ENCODE measurements at regions not wholly inside any gene's neighbourhood (a gene's known extent, or its start where the extent isn't known, plus 50 kb on each side); places are given as distances from the start of the nearest gene placed in this dataset.

DNA sequence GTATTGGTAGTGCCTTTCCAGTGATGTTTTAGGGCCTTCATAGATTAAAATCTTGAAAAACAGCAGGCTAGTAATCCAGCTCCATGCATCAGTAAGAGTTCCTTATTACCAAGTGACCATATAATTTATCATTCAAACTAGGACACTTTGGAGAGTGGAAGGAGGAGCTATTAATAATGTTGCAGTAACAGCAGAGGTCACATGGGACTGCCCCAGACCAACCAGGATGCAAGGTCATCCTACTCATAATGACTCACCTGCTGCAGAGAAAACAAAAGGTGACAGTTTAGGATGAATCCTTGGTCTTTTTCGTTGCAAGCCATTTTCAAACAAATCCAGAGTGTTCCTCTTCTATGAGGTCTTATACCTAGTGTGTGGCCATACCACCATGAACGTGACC lies 187.4 kb downstream of the NUF2 start:
- no peak for DNase-seq
- CTCF ChIA-PET = no interaction called here
- Mint-ChIP-seq H3K36me3 (ENCODE audit: insufficient read depth, unreplicated experiment) (no peaks in the 10 kb centered on the region), H3K4me3 (ENCODE audit: unreplicated experiment) (no peak overlapping the region), H3K4me1 (ENCODE audit: low read depth, unreplicated experiment) (no peaks in the 10 kb centered on the region), H3K27me3 (ENCODE audit: insufficient read depth, unreplicated experiment) (peaks cover 3% of the 10 kb centered on the region), H3K27ac (ENCODE audit: unreplicated experiment) (no peak overlapping the region), H3K9me3 (ENCODE audit: unreplicated experiment) (peaks cover 6% of the 10 kb centered on the region)
- POLR2A ChIA-PET = no interaction called here
- intact Hi-C loops (cut with micrococcal nuclease; ENCODE audit: unreplicated experiment) = no loop called here
- H3K4me3 ChIP-seq (ENCODE audit: low read depth, low read length) = no peak overlapping the region
- no TSS peak for BruUV-seq (replicated peaks)
- peaks cover 2% of the 10 kb centered on the region; the same call in 1 of the 2 replicates for H3K9me3 ChIP-seq
- H3K36me3 ChIP-seq (ENCODE audit: control insufficient read depth, insufficient read depth, low read length) = no peaks in the 10 kb centered on the region
- no peaks in the 10 kb centered on the region for H3K27me3 ChIP-seq (replicated peaks; ENCODE audit: control insufficient read depth, insufficient read depth, low read length)
- no peaks in the 10 kb centered on the region for H3K4me1 ChIP-seq
- TF ChIP-seq, protein P1, sequence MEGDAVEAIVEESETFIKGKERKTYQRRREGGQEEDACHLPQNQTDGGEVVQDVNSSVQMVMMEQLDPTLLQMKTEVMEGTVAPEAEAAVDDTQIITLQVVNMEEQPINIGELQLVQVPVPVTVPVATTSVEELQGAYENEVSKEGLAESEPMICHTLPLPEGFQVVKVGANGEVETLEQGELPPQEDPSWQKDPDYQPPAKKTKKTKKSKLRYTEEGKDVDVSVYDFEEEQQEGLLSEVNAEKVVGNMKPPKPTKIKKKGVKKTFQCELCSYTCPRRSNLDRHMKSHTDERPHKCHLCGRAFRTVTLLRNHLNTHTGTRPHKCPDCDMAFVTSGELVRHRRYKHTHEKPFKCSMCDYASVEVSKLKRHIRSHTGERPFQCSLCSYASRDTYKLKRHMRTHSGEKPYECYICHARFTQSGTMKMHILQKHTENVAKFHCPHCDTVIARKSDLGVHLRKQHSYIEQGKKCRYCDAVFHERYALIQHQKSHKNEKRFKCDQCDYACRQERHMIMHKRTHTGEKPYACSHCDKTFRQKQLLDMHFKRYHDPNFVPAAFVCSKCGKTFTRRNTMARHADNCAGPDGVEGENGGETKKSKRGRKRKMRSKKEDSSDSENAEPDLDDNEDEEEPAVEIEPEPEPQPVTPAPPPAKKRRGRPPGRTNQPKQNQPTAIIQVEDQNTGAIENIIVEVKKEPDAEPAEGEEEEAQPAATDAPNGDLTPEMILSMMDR (IDR thresholded peaks at IDR 0.05; ENCODE audit: insufficient read depth in 1 of 2, low read depth in 1 of 2, low read length in 1 of 2, severe bottlenecking in 1 of 2, unreplicated experiment in 1 of 2) = no peak

DNA sequence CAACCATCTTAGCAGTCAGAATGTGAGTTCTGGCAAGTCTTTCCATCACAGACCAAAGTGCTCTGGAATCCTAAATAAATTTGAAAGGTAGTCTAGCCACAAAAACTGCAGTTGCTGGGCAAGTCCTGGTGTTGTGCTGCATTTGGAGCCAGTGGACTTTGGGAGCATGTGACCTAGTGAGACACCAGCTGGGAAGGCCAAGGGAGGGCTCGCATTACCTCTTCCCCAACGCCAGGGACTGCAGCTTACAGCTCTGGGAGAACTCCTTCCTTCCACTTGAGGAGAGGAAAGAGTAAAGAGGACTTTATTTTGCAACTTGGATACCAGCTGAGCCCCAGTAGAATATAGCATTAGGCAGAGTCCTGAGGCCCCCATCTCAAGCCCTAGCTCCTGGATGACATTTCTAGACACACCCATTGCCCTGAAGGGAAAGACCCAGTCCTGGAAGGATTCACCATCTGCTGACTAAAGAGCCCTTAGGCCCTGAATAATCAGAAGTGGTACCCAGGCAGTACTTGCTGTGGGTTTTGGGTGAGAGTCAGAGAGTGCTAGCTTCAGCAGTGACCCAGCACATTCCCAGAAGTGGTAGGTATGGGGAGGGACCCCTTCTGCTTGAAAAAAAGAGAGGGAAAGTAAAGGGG lies 190.7 kb downstream of the NUF2 start:
- TF ChIP-seq, protein P1 (IDR thresholded peaks at IDR 0.05; ENCODE audit: insufficient read depth in 1 of 2, low read depth in 1 of 2, low read length in 1 of 2, severe bottlenecking in 1 of 2, unreplicated experiment in 1 of 2) = no peak
- no peak for DNase-seq
- Mint-ChIP-seq H3K4me3 (ENCODE audit: unreplicated experiment) (no peak overlapping the region), H3K9me3 (ENCODE audit: unreplicated experiment) (peaks cover 18% of the 10 kb centered on the region), H3K4me1 (ENCODE audit: low read depth, unreplicated experiment) (peaks cover 5% of the 10 kb centered on the region), H3K27ac (ENCODE audit: unreplicated experiment) (no peak overlapping the region), H3K36me3 (ENCODE audit: insufficient read depth, unreplicated experiment) (no peaks in the 10 kb centered on the region), H3K27me3 (ENCODE audit: insufficient read depth, unreplicated experiment) (no peaks in the 10 kb centered on the region)
- H3K36me3 ChIP-seq (ENCODE audit: control insufficient read depth, insufficient read depth, low read length) = no peaks in the 10 kb centered on the region
- H3K9me3 ChIP-seq = peaks cover 9% of the 10 kb centered on the region; the same call in 1 of the 2 replicates
- ChIA-PET CTCF (no interaction called here), POLR2A (no interaction called here)
- intact Hi-C loops (cut with micrococcal nuclease; ENCODE audit: unreplicated experiment) = no loop called here
- H3K4me1 ChIP-seq = no peaks in the 10 kb centered on the region
- H3K27me3 ChIP-seq (replicated peaks; ENCODE audit: control insufficient read depth, insufficient read depth, low read length) = no peaks in the 10 kb centered on the region
- no TSS peak for BruUV-seq (replicated peaks)
- no peak overlapping the region for H3K4me3 ChIP-seq (ENCODE audit: low read depth, low read length)

- ChIA-PET POLR2A (no interaction called here), CTCF (no interaction called here)
- H3K27ac Mint-ChIP-seq (ENCODE audit: unreplicated experiment) = no peak overlapping the region
- no peaks in the 10 kb centered on the region for H3K27me3 Mint-ChIP-seq (ENCODE audit: insufficient read depth, unreplicated experiment)
- DNase-seq = no peak
- H3K36me3 Mint-ChIP-seq (ENCODE audit: insufficient read depth, unreplicated experiment) = no peaks in the 10 kb centered on the region
- TF ChIP-seq, protein P1 (IDR thresholded peaks at IDR 0.05; ENCODE audit: insufficient read depth in 1 of 2, low read depth in 1 of 2, low read length in 1 of 2, severe bottlenecking in 1 of 2, unreplicated experiment in 1 of 2) = no peak
- BruUV-seq (replicated peaks) = no TSS peak
- no peak overlapping the region for H3K4me3 ChIP-seq (ENCODE audit: low read depth, low read length)
- intact Hi-C loops (cut with micrococcal nuclease; ENCODE audit: unreplicated experiment) = no loop called here
- H3K9me3 Mint-ChIP-seq (ENCODE audit: unreplicated experiment) = no peaks in the 10 kb centered on the region
- no peaks in the 10 kb centered on the region for H3K9me3 ChIP-seq
- no peak overlapping the region for H3K4me3 Mint-ChIP-seq (ENCODE audit: unreplicated experiment)
- H3K36me3 ChIP-seq (ENCODE audit: control insufficient read depth, insufficient read depth, low read length) = no peaks in the 10 kb centered on the region
- H3K4me1 ChIP-seq = no peaks in the 10 kb centered on the region
- H3K4me1 Mint-ChIP-seq (ENCODE audit: low read depth, unreplicated experiment) = no peaks in the 10 kb centered on the region
- no peaks in the 10 kb centered on the region for H3K27me3 ChIP-seq (replicated peaks; ENCODE audit: control insufficient read depth, insufficient read depth, low read length)
Observed at GRCh38 chr1:163523375-163524029, 201.7 kb downstream of the NUF2 start.
